Epithelial cell of prostate (primary cell): ENCODE measurements at regions not wholly inside any gene's neighbourhood (a gene's known extent, or its start where the extent isn't known, plus 50 kb on each side); places are given as distances from the start of the nearest gene placed in this dataset.

Experiments
- DNase-seq: peaks from one replicate; pipeline ENCODE4 v3.0.0-alpha.2; 2011; ENCODE audit warnings: low read depth, low spot score
- H3K27ac ChIP-seq: fragments of 450-650 bp; 2 replicates; pipeline ENCODE4 v1.5.1; 2017; ENCODE audit warnings: mild to moderate bottlenecking

- H3K27ac ChIP-seq: peak overlapping the region; percentile 83
- DNase-seq: no peak
Measured at GRCh38 chr21:28674763-28675162, 317.9 kb downstream of the LTN1 start.

GRCh38 chr21:28671549-28672195, 321.0 kb downstream of the LTN1 start:
- no peak overlapping the region for H3K27ac ChIP-seq
- DNase-seq: no peak

GRCh38 chr21:28669971-28670653, 322.6 kb downstream of the LTN1 start:
- DNase-seq: no peak
- no peak overlapping the region for H3K27ac ChIP-seq

GRCh38 chr21:28669321-28669720, 323.4 kb downstream of the LTN1 start:
- no peak for DNase-seq

GRCh38 chr21:28663754-28664153, 328.9 kb downstream of the LTN1 start:
- no peak overlapping the region for H3K27ac ChIP-seq
- DNase-seq: no peak

More at GRCh38 chr21:28669321-28669720, 323.4 kb downstream of the LTN1 start:
- H3K27ac ChIP-seq: no peak overlapping the region

- DNase-seq: no peak
Measured at GRCh38 chr21:28663111-28663693, 329.5 kb downstream of the LTN1 start.

GRCh38 chr21:28657566-28657965, 335.1 kb downstream of the LTN1 start:
- DNase-seq: no peak
- H3K27ac ChIP-seq: no peak overlapping the region

More at GRCh38 chr21:28663111-28663693, 329.5 kb downstream of the LTN1 start:
- no peak overlapping the region for H3K27ac ChIP-seq

GRCh38 chr21:28655471-28655870, 337.2 kb downstream of the LTN1 start:
- DNase-seq: no peak
- no peak overlapping the region for H3K27ac ChIP-seq

- H3K27ac ChIP-seq: no peak overlapping the region
- DNase-seq: no peak
Measured at GRCh38 chr21:28654406-28654805, 338.3 kb downstream of the LTN1 start.

GRCh38 chr21:28644762-28645161, 347.9 kb downstream of the LTN1 start:
- DNase-seq: no peak
- H3K27ac ChIP-seq: peak overlapping the region; percentile 27

- no peak overlapping the region for H3K27ac ChIP-seq
- DNase-seq: no peak
Measured at GRCh38 chr21:28642891-28643290, 349.8 kb downstream of the LTN1 start.

- no peak for DNase-seq
- no peak overlapping the region for H3K27ac ChIP-seq
Measured at GRCh38 chr21:28641731-28642130, 350.9 kb downstream of the LTN1 start.

GRCh38 chr21:28640326-28640725, 352.4 kb downstream of the LTN1 start:
- DNase-seq: no peak
- H3K27ac ChIP-seq: no peak overlapping the region

GRCh38 chr21:28639737-28640136, 352.9 kb downstream of the LTN1 start:
- DNase-seq: no peak

GRCh38 chr21:28636752-28637691, 355.7 kb downstream of the LTN1 start:
- peak overlapping the region; percentile 99 for H3K27ac ChIP-seq
- peak; percentile 97 for DNase-seq

More at GRCh38 chr21:28639737-28640136, 352.9 kb downstream of the LTN1 start:
- H3K27ac ChIP-seq: peak overlapping the region; percentile 7

- H3K27ac ChIP-seq: peak overlapping the region; percentile 99
- no peak for DNase-seq
Measured at GRCh38 chr21:28635541-28635940, 357.1 kb downstream of the LTN1 start.

- peak; percentile 91 for DNase-seq
- peak overlapping the region; percentile 99 for H3K27ac ChIP-seq
Measured at GRCh38 chr21:28633839-28634555, 358.7 kb downstream of the LTN1 start.

- peak; percentile 99 for DNase-seq
- peak overlapping the region; percentile 99 for H3K27ac ChIP-seq
Measured at GRCh38 chr21:28632755-28633408, 359.8 kb downstream of the LTN1 start.

- DNase-seq: no peak
- no peak overlapping the region for H3K27ac ChIP-seq
Measured at GRCh38 chr21:28627691-28628090, 365.0 kb downstream of the LTN1 start.
